ENCODE measurements at regions not wholly inside any gene's neighbourhood (a gene's known extent, or its start where the extent isn't known, plus 50 kb on each side); places are given as distances from the start of the nearest gene placed in this dataset.

DNA sequence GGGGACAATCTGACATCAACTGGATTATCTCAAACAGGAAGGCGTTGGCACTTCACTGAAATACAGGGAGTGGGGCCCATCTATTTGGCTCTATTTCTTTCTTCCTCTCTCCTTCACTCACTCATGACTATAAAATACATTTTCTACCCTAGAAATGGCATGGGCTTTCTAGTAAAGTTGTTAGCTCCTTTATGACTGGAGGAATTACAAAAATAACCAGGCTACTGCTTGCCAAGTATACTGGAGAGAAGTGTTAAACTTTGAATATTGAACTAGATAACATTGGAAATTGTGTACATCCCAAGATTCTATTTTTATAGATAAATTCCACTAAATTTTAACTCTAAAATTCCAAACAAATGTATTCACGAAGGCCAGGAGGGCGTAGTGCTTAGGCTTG is 255.7 kb upstream of the SORCS1 start:
- no peak for TF ChIP-seq EP300 (IDR thresholded peaks at IDR 0.05)
- TF ChIP-seq CTCF (IDR thresholded peaks at IDR 0.05) = no peak
- TF ChIP-seq POLR2A (IDR thresholded peaks at IDR 0.05) = no peak
- TF ChIP-seq POLR2AphosphoS5 (IDR thresholded peaks at IDR 0.05) = no peak

Measured in upper lobe of left lung (tissue), 4 donors.